OCI-M2 (cell line): ENCODE measurements at regions not wholly inside any gene's neighbourhood (a gene's known extent, or its start where the extent isn't known, plus 50 kb on each side); places are given as distances from the start of the nearest gene placed in this dataset.

Experiments used
- DNase-seq: peaks from one replicate; lab custom pipeline; 2025; ENCODE audit not compliant: unreplicated experiment; lab: John Stamatoyannopoulos, UW

GRCh38 chr18:22613788-22614187 is 196.1 kb upstream of the CTAGE1 start:
- no peak for DNase-seq

DNA sequence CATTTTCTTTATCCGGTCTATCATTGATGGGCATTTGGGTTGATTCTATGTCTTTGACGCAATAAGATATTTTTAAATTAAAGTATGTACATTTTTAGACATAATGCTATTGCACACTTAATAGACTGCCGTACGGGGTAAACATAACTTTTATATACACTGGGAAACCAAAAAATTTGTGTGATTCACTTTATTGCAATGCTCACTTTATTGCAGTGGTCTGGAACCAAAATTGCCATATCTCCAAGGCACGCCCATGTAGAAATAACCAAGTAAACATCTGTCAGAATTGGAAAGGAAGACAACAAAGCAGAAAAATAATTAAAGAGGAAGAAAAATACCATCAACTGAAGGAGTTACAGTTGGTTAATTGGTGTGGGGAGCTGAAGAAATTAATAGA is 205.8 kb upstream of the CTAGE1 start:
- no peak for DNase-seq

GRCh38 chr18:22624176-22624575 is 206.5 kb upstream of the CTAGE1 start:
- DNase-seq = no peak

DNA sequence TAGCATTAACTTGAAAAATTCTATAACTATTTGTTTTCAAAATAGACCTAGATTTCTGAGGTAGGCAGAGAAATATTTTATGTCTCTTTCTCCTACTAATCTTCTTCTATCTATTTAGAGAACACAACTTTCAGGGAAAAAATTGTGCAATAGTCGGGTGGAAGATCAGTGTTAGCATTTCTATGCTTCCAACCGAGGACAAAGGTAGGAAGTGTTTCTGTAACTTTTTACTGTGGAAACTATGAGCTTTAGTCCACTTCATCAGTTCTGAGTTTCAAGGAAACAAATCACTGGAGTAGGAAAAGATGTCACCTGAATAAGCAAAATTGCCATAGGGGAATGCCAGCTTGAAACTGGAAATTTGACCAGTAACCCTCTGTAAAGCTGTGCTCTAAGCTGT is 207.7 kb upstream of the CTAGE1 start:
- DNase-seq = no peak

- no peak for DNase-seq
Measured at GRCh38 chr18:22626771-22627170, 209.1 kb upstream of the CTAGE1 start.

- DNase-seq = no peak
Measured at GRCh38 chr18:22627506-22627905, 209.8 kb upstream of the CTAGE1 start.

- DNase-seq = no peak
Measured at GRCh38 chr18:22628795-22629510, 211.2 kb upstream of the CTAGE1 start.

DNA sequence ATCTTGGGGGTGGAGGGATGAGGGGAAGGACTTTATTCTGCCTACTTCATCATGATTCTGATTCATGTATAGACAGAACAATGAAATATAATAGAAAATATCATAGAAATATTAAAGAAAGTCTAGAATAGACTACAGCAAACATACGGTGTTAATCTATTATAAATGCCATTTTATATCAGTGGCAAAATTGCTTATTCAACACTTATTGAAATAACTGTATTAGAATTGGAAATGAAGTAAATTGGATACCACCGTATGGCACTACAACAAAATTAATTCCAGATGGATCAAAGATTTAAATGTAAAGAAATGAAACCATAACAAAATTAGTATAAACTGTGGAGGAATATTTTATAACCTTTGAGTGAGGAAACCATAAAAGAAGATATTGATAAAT is 213.3 kb upstream of the CTAGE1 start:
- no peak for DNase-seq

DNA sequence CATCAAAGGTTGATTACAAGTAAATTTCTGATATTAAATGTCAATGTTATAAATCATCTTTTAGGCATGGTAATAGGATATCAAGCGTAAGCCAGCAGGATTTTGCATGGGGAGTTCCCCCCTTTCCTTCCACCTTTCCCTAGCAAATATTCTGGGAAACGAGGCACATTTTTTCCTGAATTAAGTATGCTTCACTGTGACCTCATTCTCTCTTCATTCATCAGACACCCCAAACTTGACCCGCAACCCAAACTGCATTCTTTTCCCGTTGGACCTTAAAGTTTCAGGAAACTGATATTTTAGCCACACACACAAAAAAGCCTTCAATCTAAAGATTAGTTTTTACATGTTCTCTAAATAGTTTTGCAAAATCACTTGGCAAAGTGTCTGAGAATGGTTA is 214.5 kb upstream of the CTAGE1 start:
- DNase-seq = no peak

GRCh38 chr18:22634464-22634863 is 216.7 kb upstream of the CTAGE1 start:
- no peak for DNase-seq

GRCh38 chr18:22637787-22638186 is 220.1 kb upstream of the CTAGE1 start:
- no peak for DNase-seq

DNA sequence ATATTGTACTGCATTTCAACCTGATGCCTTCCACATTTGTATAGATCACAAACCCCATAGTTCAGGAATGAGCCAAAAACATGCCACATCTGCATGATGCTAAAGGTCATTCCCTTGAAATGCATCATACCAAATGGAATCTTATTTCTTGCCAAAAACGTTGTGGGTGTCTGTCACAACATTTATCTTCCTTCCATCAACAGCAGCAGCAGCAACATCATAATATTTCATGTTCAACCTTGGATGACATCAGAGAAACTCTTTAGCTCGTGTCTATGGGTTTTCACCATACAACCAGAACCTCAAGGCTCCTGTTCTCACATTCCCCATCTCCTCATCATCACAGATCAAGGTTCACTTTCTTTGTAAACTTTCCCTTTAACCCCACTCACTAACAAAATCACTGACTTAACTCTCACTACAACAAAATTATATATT is 221.3 kb upstream of the CTAGE1 start:
- DNase-seq = no peak

DNA sequence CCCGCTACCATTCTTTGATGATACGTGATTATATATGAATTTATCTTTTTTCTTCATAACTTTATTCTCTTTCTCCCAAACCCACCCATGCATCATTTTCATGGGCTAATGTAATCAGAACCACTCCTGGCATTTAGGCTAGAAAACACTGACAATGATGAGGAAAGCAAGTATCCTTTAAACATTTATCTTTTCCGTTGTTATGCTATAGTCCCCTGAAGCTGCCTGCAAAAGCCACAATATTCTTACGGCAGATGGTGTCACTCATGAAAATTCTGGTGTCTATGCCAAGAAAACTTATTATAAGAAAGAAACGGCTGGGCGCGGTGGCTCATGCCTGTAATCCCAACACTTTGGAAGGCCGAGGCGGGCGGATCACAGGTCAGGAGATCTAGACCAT is 221.8 kb upstream of the CTAGE1 start:
- no peak for DNase-seq

DNA sequence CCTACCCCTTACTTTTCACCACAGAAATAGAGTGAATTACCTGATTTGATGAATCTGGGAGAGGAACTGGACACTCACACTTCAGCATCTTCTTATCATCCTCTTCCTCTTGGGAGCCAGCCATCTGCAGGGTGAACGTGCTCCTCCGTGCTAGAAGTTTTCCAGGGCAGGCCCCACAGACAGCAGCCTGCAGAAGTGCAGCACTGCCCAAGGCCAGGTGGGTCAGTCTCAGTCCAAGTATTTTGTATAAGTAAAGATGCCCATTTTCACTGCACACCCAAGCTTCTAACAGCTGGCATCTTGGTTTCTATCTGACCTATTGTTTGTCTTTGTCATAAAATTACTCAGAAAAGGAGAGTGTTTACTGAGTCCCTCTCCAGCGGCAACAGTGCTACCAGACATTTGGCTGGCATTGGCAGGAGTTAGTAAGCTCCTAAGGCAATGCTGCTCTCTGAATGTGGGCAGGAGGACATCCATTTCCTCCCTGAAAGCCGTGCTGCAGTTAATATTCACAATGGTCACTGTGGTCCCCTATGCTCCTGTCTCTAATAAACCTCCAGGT is 222.6 kb upstream of the CTAGE1 start:
- no peak for DNase-seq

- DNase-seq = no peak
Measured at GRCh38 chr18:22641958-22642357, 224.2 kb upstream of the CTAGE1 start.

- no peak for DNase-seq
Measured at GRCh38 chr18:22643731-22644130, 226.0 kb upstream of the CTAGE1 start.

DNA sequence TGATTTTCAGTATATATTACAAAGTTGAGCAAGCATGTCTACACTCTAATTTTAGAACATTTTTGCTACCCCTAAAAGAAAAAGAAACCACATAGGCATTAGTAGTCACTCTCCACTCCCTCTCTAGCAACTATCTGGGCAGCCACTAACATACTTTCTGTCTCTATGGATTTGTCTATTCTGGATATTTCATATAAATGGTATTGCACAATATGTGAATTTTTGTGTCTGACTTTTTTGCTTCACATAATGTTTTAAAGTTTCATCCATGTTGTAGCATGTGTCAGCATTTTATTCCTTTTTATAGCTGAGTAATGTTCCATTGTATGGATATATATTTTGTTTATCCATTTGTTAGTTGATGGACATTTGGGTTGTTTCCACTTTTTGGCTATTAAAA is 232.5 kb upstream of the CTAGE1 start:
- DNase-seq = no peak

- DNase-seq = no peak
Measured at GRCh38 chr18:22657619-22658018, 239.9 kb upstream of the CTAGE1 start.

GRCh38 chr18:22658318-22658717 is 240.6 kb upstream of the CTAGE1 start:
- no peak for DNase-seq

DNA sequence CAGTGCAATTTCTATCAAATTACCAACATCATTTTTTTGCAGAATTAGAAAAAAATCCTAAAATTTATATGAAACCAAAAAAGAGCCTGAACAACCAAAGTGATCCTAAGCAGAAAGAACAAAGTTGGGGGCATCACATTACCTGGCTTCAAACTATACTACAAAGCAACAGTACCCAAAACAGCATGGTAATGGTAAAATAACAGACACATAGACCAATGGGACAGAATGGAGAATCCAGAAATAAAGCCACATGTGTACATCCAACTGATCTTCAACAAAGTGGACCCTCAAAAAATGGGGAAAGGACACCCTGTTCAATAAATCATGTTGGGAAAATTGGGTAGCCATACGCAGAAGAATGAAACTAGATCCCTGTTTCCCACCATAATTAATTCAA is 245.7 kb upstream of the CTAGE1 start:
- DNase-seq = no peak

GRCh38 chr18:22666411-22666940 is 248.8 kb upstream of the CTAGE1 start:
- no peak for DNase-seq

DNA sequence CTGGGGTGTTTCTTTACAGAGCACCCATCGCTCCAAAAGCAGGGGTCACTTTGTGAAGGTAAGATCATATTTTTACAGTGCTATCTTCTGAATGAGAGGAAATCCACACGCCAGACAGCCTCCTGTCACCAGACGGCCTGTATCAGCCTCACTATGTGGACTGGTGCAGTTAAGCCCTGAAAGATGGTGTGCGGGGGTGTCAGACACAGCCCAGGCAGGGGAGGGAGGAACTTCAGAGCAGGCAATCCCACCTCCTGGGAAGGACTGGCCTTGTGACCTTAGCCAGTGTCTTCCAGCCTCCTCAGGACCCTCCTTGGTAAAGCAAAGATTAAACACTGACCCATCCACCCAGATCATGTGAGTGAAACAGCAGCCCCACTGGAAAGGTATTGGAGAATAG is 249.4 kb upstream of the CTAGE1 start:
- no peak for DNase-seq
